Smooth muscle cell (in vitro differentiated cells): ENCODE measurements at regions not wholly inside any gene's neighbourhood (a gene's known extent, or its start where the extent isn't known, plus 50 kb on each side); places are given as distances from the start of the nearest gene placed in this dataset.

Experiments
- DNase-seq: peaks from one replicate; lab custom pipeline; 2025; ENCODE audit not compliant: unreplicated experiment; lab: John Stamatoyannopoulos, UW
- H2AFZ ChIP-seq: fragments of 200-600 bp; sonication (generic); 2 replicates; pipeline ENCODE4 v1.6.0; 2016; ENCODE audit warnings: antibody characterized with exemption, low read depth, mild to moderate bottlenecking
- H3F3A ChIP-seq: fragments of 200-600 bp; sonication (generic); 2 replicates; pipeline ENCODE4 v1.6.0; 2017; ENCODE audit warnings: antibody characterized with exemption, low read depth
- H3K27ac ChIP-seq: fragments of 200-600 bp; sonication (generic); 2 replicates; pipeline ENCODE4 v1.5.1; 2016; ENCODE audit warnings: low read depth, mild to moderate bottlenecking
- H3K27me3 ChIP-seq: fragments of 200-600 bp; sonication (generic); 2 replicates; pipeline ENCODE4 v1.6.1; 2016; ENCODE audit warnings: low read depth, mild to moderate bottlenecking
- H3K36me3 ChIP-seq: fragments of 200-600 bp; sonication (generic); 2 replicates; pipeline ENCODE4 v1.5.1; 2016; ENCODE audit warnings: low read depth
- H3K4me1 ChIP-seq: fragments of 200-600 bp; sonication (generic); 2 replicates; pipeline ENCODE4 v1.5.1; 2016; ENCODE audit warnings: low read depth
- H3K4me2 ChIP-seq: fragments of 200-600 bp; sonication (generic); 2 replicates; pipeline ENCODE4 v1.6.0; 2016; ENCODE audit warnings: mild to moderate bottlenecking
- H3K4me3 ChIP-seq: fragments of 200-600 bp; sonication (generic); 2 replicates; pipeline ENCODE4 v1.5.1; 2016; ENCODE audit warnings: mild to moderate bottlenecking
- H3K79me2 ChIP-seq: fragments of 200-600 bp; sonication (generic); 2 replicates; pipeline ENCODE4 v1.6.0; 2016; ENCODE audit warnings: low read depth, mild to moderate bottlenecking
- H3K9ac ChIP-seq: fragments of 200-600 bp; sonication (generic); 2 replicates; pipeline ENCODE4 v1.6.0; 2016; ENCODE audit warnings: low read depth
- H3K9me3 ChIP-seq: fragments of 200-600 bp; sonication (generic); replicated peaks from 2 replicates; pipeline ENCODE4 v1.5.1; 2016; ENCODE audit warnings: low read depth
- H4K20me1 ChIP-seq: fragments of 200-600 bp; sonication (generic); 2 replicates; pipeline ENCODE4 v1.6.0; 2016; ENCODE audit warnings: low read depth
- CTCF ChIP-seq: fragments of 200-600 bp; sonication (generic); IDR thresholded peaks from 2 replicates; pipeline ENCODE4 v1.5.1; 2017; ENCODE audit warnings: borderline replicate concordance, mild to moderate bottlenecking, antibody characterized with exemption; ENCODE audit not compliant: insufficient read depth, poor library complexity, severe bottlenecking
- whole genome bisulfite sequencing: methylation state at CpG from one replicate; pipeline ENCODE4 v1.1.7; 2016; ENCODE audit warnings: low lambda C conversion rate; 5-methylcytosine and 5-hydroxymethylcytosine counted together

- H3K9ac ChIP-seq = no peak overlapping the region
- H3K36me3 ChIP-seq = no peaks in the 10 kb centered on the region
- H3K9me3 ChIP-seq = no peaks in the 10 kb centered on the region
- H3K27ac ChIP-seq = no peak overlapping the region
- no peak overlapping the region for H2AFZ ChIP-seq
- H3K4me2 ChIP-seq = no peak overlapping the region
- 90% methylated on average over 4 of the region's 4 CpGs for WGBS
- peaks cover 4% of the 10 kb centered on the region for H3K27me3 ChIP-seq
- H3F3A ChIP-seq = no peaks in the 10 kb centered on the region
- no peak for DNase-seq
- no peaks in the 10 kb centered on the region for H4K20me1 ChIP-seq
- no peaks in the 10 kb centered on the region for H3K4me1 ChIP-seq
- TF ChIP-seq CTCF = no peak
- no peaks in the 10 kb centered on the region for H3K79me2 ChIP-seq
- no peak overlapping the region for H3K4me3 ChIP-seq
Measured at GRCh38 chr11:128165572-128165971, 421.8 kb downstream of the ETS1 start.

GRCh38 chr11:128164080-128164741, 423.1 kb downstream of the ETS1 start:
- no peak overlapping the region for H3K4me2 ChIP-seq
- no peak overlapping the region for H2AFZ ChIP-seq

GRCh38 chr11:128161994-128162393, 425.4 kb downstream of the ETS1 start:
- H3K9ac ChIP-seq = no peak overlapping the region
- H3K4me1 ChIP-seq = no peaks in the 10 kb centered on the region
- no peak overlapping the region for H3K4me2 ChIP-seq
- WGBS = 94% methylated on average over 1 of the region's 1 CpG
- H3K36me3 ChIP-seq = no peaks in the 10 kb centered on the region
- no peaks in the 10 kb centered on the region for H3K79me2 ChIP-seq
- no peaks in the 10 kb centered on the region for H3F3A ChIP-seq
- no peak overlapping the region for H3K4me3 ChIP-seq
- H3K9me3 ChIP-seq = no peaks in the 10 kb centered on the region
- H3K27me3 ChIP-seq = no peaks in the 10 kb centered on the region
- H3K27ac ChIP-seq = no peak overlapping the region
- no peak for TF ChIP-seq CTCF
- H2AFZ ChIP-seq = no peak overlapping the region
- H4K20me1 ChIP-seq = no peaks in the 10 kb centered on the region
- no peak for DNase-seq

More at GRCh38 chr11:128164080-128164741, 423.1 kb downstream of the ETS1 start:
- TF ChIP-seq CTCF = no peak
- peaks cover 4% of the 10 kb centered on the region for H3K27me3 ChIP-seq
- H3F3A ChIP-seq = no peaks in the 10 kb centered on the region
- H3K4me3 ChIP-seq = no peak overlapping the region
- H3K36me3 ChIP-seq = no peaks in the 10 kb centered on the region
- 89% methylated on average over 6 of the region's 6 CpGs for WGBS
- no peak for DNase-seq
- no peak overlapping the region for H3K9ac ChIP-seq
- H3K4me1 ChIP-seq = no peaks in the 10 kb centered on the region
- H3K27ac ChIP-seq = no peak overlapping the region
- no peaks in the 10 kb centered on the region for H3K9me3 ChIP-seq
- no peaks in the 10 kb centered on the region for H4K20me1 ChIP-seq
- no peaks in the 10 kb centered on the region for H3K79me2 ChIP-seq

GRCh38 chr11:128161436-128161835, 425.9 kb downstream of the ETS1 start:
- DNase-seq = no peak
- no peaks in the 10 kb centered on the region for H3K27me3 ChIP-seq
- H3K9ac ChIP-seq = no peak overlapping the region
- no peaks in the 10 kb centered on the region for H4K20me1 ChIP-seq
- H2AFZ ChIP-seq = no peak overlapping the region
- no peaks in the 10 kb centered on the region for H3K36me3 ChIP-seq
- WGBS = 86% methylated on average over 1 of the region's 1 CpG
- H3K4me2 ChIP-seq = no peak overlapping the region
- H3K27ac ChIP-seq = no peak overlapping the region
- no peak for TF ChIP-seq CTCF
- H3K4me1 ChIP-seq = no peaks in the 10 kb centered on the region
- H3K4me3 ChIP-seq = no peak overlapping the region
- no peaks in the 10 kb centered on the region for H3K9me3 ChIP-seq
- H3F3A ChIP-seq = no peaks in the 10 kb centered on the region
- no peaks in the 10 kb centered on the region for H3K79me2 ChIP-seq
